ENCODE measurements at regions not wholly inside any gene's neighbourhood (a gene's known extent, or its start where the extent isn't known, plus 50 kb on each side); places are given as distances from the start of the nearest gene placed in this dataset.

DNA sequence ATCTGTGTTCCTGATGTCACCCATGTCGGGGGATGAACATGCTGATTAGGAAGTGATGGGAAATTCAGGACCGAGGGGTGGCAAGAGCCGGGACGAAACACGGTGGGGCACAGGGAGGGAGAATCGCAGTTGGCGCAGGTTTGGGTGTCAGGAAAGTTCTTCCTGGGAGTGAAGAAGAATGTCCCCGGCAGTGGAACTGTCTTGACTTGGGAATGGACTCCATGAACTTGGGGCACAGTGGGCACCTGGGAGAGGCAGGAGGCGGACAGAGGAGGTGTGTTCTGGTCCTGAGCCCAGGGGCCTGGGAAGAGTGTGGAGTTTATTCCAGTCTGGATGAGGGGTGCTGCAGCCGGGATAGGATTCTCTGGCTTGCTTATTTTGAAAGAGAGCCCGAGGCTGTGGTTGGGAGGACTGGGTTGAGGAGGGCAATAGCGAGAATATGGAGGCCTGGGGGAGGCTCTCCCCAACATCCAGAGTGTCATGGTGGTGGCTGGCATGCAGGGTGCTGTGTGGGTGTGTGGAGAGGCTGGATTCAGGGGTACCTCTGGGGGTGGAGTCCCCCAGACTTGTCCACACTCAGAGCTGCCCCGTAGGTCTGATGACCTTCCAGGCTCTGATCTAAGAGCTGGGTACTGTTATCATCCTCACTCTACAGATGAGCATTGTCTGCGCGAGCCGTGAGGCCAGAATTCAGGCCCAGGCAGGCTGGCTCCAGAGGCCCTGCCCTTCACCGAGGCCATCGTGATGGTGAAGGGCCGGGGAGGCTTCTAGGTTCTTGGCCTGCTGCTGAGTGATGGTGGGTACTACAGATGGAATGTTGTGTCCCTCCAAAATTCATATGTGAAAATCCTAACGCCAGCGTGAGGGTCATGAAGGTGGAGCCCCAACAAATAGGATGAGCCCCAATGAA lies 274.5 kb upstream of the C1orf174 start:
- TF ChIP-seq, protein P1, sequence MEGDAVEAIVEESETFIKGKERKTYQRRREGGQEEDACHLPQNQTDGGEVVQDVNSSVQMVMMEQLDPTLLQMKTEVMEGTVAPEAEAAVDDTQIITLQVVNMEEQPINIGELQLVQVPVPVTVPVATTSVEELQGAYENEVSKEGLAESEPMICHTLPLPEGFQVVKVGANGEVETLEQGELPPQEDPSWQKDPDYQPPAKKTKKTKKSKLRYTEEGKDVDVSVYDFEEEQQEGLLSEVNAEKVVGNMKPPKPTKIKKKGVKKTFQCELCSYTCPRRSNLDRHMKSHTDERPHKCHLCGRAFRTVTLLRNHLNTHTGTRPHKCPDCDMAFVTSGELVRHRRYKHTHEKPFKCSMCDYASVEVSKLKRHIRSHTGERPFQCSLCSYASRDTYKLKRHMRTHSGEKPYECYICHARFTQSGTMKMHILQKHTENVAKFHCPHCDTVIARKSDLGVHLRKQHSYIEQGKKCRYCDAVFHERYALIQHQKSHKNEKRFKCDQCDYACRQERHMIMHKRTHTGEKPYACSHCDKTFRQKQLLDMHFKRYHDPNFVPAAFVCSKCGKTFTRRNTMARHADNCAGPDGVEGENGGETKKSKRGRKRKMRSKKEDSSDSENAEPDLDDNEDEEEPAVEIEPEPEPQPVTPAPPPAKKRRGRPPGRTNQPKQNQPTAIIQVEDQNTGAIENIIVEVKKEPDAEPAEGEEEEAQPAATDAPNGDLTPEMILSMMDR (conservative IDR thresholded peaks at IDR 0.05; ENCODE audit: control insufficient read depth, insufficient read depth, low read depth, low read length): no peak
- DNase-seq (ENCODE audit: low read depth): no peak

DNA sequence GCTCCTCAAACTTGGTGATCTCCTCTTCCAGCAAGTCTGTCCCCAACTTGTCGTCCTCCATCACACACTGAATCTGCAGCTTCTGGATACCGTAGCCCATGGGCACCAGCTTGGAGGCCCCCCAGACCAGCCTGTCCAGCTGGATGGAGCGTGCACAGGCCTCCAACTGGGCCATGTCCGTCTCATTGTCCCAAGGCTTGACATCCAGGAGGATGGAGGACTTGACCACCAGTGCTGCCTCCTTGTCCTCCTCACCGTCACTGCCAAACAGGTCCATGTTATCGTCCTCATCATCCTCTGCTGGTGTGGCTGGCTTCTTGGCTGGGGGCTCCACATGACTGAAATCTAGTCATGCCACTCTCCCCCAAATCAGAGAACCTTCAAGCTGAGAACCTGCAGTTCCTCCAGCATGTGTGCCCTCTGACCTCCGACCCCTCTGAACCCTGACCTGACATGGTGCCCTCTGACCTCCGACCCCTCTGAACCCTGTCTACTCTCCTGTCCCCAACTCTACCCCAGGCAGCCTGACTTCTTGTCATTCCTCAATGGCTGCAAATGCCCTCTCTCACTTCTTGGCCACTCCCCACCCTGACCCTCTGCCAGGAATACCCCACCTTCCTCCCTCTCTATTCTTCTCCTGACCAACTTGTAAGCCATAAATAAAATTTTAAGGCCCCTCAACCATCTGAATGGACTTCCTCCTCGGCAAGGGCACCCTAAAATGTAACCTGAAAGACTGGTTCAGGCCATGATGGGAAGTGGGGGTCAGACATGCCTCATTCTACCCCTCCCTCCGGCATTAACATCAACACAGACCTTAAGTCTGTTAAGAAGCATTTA lies 275.7 kb upstream of the C1orf174 start:
- DNase-seq (ENCODE audit: low read depth): no peak
- H3K4me3 ChIP-seq (ENCODE audit: control insufficient read depth, low read depth, low read length): no peak overlapping the region
- TF ChIP-seq, protein P1 (conservative IDR thresholded peaks at IDR 0.05; ENCODE audit: control insufficient read depth, insufficient read depth, low read depth, low read length): no peak

More for the DNA sequence above, 274.5 kb upstream of the C1orf174 start:
- H3K4me3 ChIP-seq (ENCODE audit: control insufficient read depth, low read depth, low read length): no peak overlapping the region

DNA sequence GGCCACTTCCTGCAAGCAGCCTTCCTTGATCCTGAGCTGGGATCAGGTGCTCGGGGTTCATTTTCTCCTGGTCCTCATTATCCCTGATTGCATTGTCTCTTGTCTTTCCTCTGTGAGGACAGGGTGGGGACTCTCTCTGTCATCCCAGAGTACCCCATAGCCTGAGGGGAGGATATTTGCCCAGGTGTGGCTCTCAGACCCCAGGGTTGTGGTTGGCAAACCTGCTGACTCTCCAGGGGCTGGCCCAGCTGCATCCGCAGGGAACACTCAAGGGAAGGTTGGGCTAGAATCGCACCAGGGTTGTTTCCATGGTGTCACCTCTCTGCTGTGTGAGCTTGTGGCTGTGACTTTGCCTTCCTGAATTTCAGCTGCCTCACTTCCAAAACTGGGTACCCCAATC lies 276.8 kb upstream of the C1orf174 start:
- TF ChIP-seq, protein P1 (conservative IDR thresholded peaks at IDR 0.05; ENCODE audit: control insufficient read depth, insufficient read depth, low read depth, low read length): no peak
- no peak overlapping the region for H3K4me3 ChIP-seq (ENCODE audit: control insufficient read depth, low read depth, low read length)
- DNase-seq (ENCODE audit: low read depth): no peak

DNA sequence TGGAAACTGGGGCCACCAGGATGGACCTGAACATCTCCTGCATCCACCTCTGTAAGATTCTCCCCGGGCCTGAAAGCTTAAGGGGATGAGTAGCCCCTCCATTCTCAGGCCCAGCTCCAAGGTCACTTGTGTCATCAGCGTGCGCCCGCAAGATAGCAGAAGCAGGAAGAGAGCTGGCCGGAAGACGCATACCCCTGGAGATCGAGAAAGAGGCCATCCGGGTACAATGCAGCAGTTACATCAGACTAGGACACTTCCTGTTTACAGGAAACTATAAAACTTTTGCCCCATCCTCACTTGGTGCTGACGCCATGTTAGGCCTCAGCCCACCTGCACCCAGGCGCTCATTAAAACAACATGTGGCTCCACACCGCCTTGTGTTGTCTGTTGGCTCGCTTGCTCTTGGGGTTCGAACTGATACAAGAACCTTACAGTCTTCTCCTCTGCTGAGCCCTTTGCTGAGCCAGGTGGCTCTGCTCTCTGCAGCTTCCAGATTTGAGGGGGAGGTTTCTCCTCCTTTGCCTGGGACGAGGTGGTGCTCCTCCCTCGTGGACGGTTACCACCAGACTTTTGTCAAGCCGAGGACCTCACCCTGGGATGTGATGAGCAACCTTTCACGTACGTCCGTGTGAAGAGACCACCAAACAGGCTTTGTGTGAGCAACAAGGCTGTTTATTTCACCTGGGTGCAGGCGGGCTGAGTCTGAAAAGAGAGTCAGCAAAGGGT lies 277.5 kb upstream of the C1orf174 start:
- TF ChIP-seq, protein P1 (conservative IDR thresholded peaks at IDR 0.05; ENCODE audit: control insufficient read depth, insufficient read depth, low read depth, low read length): no peak

DNA sequence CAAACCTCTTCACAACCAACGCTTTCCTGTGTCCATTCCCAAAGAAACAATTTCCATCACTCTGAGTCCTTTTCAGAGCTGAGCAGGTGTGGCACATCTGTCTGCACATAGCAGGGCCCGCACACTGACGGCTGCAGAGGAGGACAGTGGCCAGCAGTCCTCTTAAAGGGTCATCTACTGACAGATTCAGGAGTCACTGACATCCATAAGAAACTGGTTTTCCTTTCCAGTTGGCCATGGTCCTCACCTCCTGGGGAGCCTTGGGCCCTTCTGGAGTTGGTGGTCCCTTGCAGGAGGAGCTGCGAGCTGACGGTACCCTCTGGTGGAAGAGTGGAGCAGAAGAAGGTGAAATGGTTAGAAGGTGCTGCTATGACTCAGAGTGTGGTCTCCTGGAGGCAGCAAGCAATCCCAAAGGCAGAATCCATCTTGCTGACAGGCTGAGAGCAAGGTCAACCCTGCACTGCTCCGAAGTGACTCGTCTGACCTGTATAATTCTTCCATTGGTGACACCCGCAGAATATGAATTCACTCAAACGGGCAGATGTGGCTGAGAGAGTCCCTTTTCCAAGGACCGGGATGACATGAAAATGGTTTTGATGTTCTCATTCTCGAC lies 278.5 kb upstream of the C1orf174 start:
- H3K4me3 ChIP-seq (ENCODE audit: control insufficient read depth, low read depth, low read length): no peak overlapping the region
- TF ChIP-seq, protein P1 (conservative IDR thresholded peaks at IDR 0.05; ENCODE audit: control insufficient read depth, insufficient read depth, low read depth, low read length): no peak
- DNase-seq (ENCODE audit: low read depth): no peak

More for the DNA sequence above, 277.5 kb upstream of the C1orf174 start:
- no peak for DNase-seq (ENCODE audit: low read depth)
- no peak overlapping the region for H3K4me3 ChIP-seq (ENCODE audit: control insufficient read depth, low read depth, low read length)
